Transverse colon (tissue), 4 donors: ENCODE measurements at regions not wholly inside any gene's neighbourhood (a gene's known extent, or its start where the extent isn't known, plus 50 kb on each side); places are given as distances from the start of the nearest gene placed in this dataset.

ENCODE experiments used
- POLR2A ChIP-seq: fragments of 450-650 bp; IDR thresholded peaks from one replicate; pipeline ENCODE4 v1.6.1; 2016; ENCODE audit warnings: antibody characterized with exemption, mild to moderate bottlenecking, moderate library complexity
- POLR2AphosphoS5 ChIP-seq, 3 donors: sonication (generic); formaldehyde crosslinking; IDR thresholded peaks; one replicate each; pipeline ENCODE4 v1.6.1; 2016; ENCODE audit warnings: antibody characterized with exemption in 3 of 3
- TF ChIP-seq, protein P1 (sequence below), 5 experiments: fragments of 200-600 bp in 3 of 5; fragments of 450-650 bp in 2 of 5; sonication (generic) in 3 of 5; IDR thresholded peaks; 1 replicate in 2 of 5; 2 replicates in 3 of 5; pipeline ENCODE4 v1.5.1; 2016 to 2017; ENCODE audit warnings: antibody characterized with exemption in 5 of 5, inconsistent platforms in 3 of 5, mild to moderate bottlenecking in 2 of 5, moderate library complexity in 1 of 5

DNA sequence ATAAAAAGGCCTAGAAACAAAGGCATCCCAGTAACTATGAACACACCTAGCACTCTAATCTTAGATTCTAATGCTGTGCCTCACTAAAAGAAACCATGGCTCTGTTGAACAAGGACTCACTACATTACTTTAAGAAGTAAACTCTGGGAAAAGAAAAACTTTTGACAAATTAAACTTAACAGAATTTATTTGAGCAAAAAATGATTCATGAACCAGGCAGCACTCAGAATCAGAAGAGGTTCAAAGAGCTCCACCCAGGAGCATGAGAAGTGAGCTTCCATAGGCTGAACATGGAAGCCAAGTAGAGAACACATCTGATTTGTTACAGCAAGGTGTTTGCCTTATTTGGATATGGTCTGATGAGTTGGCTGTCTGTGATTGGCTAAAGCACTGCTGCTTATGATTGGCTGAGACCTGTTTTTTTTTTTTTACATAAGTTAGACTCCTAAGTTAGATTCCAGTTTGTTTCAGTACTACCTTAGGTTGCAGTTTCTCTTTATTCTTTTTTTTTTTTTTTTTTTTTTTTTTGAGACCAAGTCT is 343.6 kb upstream of the SASH1 start:
- TF ChIP-seq POLR2AphosphoS5 (IDR thresholded peaks at IDR 0.05) (no peak), POLR2A (no peak)
- TF ChIP-seq, protein P1, sequence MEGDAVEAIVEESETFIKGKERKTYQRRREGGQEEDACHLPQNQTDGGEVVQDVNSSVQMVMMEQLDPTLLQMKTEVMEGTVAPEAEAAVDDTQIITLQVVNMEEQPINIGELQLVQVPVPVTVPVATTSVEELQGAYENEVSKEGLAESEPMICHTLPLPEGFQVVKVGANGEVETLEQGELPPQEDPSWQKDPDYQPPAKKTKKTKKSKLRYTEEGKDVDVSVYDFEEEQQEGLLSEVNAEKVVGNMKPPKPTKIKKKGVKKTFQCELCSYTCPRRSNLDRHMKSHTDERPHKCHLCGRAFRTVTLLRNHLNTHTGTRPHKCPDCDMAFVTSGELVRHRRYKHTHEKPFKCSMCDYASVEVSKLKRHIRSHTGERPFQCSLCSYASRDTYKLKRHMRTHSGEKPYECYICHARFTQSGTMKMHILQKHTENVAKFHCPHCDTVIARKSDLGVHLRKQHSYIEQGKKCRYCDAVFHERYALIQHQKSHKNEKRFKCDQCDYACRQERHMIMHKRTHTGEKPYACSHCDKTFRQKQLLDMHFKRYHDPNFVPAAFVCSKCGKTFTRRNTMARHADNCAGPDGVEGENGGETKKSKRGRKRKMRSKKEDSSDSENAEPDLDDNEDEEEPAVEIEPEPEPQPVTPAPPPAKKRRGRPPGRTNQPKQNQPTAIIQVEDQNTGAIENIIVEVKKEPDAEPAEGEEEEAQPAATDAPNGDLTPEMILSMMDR (IDR thresholded peaks at IDR 0.05) = no peak
